ENCODE measurements at regions not wholly inside any gene's neighbourhood (a gene's known extent, or its start where the extent isn't known, plus 50 kb on each side); places are given as distances from the start of the nearest gene placed in this dataset.

GRCh38 chr6:169145991-169146501, 107.6 kb downstream of the THBS2 start:
- TF ChIP-seq CTCF (conservative IDR thresholded peaks at IDR 0.05) (no peak), ZFX (IDR thresholded peaks at IDR 0.05) (no peak)
